ENCODE measurements at regions not wholly inside any gene's neighbourhood (a gene's known extent, or its start where the extent isn't known, plus 50 kb on each side); places are given as distances from the start of the nearest gene placed in this dataset.

- Mint-ChIP-seq H3K36me3 (ENCODE audit: insufficient read depth, unreplicated experiment) (no peaks in the 10 kb centered on the region), H3K27ac (ENCODE audit: low read depth, unreplicated experiment) (no peak overlapping the region), H3K4me1 (ENCODE audit: insufficient read depth, unreplicated experiment) (peaks cover 3% of the 10 kb centered on the region), H3K4me3 (ENCODE audit: unreplicated experiment) (no peak overlapping the region), H3K27me3 (ENCODE audit: insufficient read depth, unreplicated experiment) (no peaks in the 10 kb centered on the region), H3K9me3 (ENCODE audit: unreplicated experiment) (peaks cover 3% of the 10 kb centered on the region)
- intact Hi-C loops (cut with micrococcal nuclease) = no loop called here
- no peak for DNase-seq (ENCODE audit: unreplicated experiment)
- CTCF ChIA-PET = interaction anchor here (0.6 to 1.4 kb wide), 4 partner anchors 21 to 1373 kb away, joined by 3 to 4 read pairs (median 4); no protein-coding TSS in a partner anchor
- no TSS peak for BruUV-seq (replicated peaks)
- no peak for TF ChIP-seq CTCF (IDR thresholded peaks at IDR 0.05; ENCODE audit: unreplicated experiment)
- POLR2A ChIA-PET = interaction anchor here (0.6 kb wide), 1 partner anchor 84 kb away, joined by 3 read pairs; no protein-coding TSS in a partner anchor
Measured at GRCh38 chr12:116370004-116370404, 92.5 kb upstream of the MED13L start.

GRCh38 chr12:116370886-116371580 is 93.5 kb upstream of the MED13L start:
- POLR2A ChIA-PET = no interaction called here
- CTCF ChIA-PET = interaction anchor here (0.6 to 0.7 kb wide), 3 partner anchors 58 to 1374 kb away, joined by 3 to 4 read pairs (median 3); no protein-coding TSS in a partner anchor
- no peak for DNase-seq (ENCODE audit: unreplicated experiment)
- H3K9me3 Mint-ChIP-seq (ENCODE audit: unreplicated experiment) = peaks cover 11% of the 10 kb centered on the region
- H3K27ac Mint-ChIP-seq (ENCODE audit: low read depth, unreplicated experiment) = no peak overlapping the region
- H3K36me3 Mint-ChIP-seq (ENCODE audit: insufficient read depth, unreplicated experiment) = no peaks in the 10 kb centered on the region
- BruUV-seq (replicated peaks) = no TSS peak
- TF ChIP-seq CTCF (IDR thresholded peaks at IDR 0.05; ENCODE audit: unreplicated experiment) = no peak
- intact Hi-C loops (cut with micrococcal nuclease) = no loop called here
- peaks cover 12% of the 10 kb centered on the region for H3K4me1 Mint-ChIP-seq (ENCODE audit: insufficient read depth, unreplicated experiment)
- no peaks in the 10 kb centered on the region for H3K27me3 Mint-ChIP-seq (ENCODE audit: insufficient read depth, unreplicated experiment)
- no peak overlapping the region for H3K4me3 Mint-ChIP-seq (ENCODE audit: unreplicated experiment)

- Mint-ChIP-seq H3K27me3 (ENCODE audit: insufficient read depth, unreplicated experiment) (no peaks in the 10 kb centered on the region), H3K4me1 (ENCODE audit: insufficient read depth, unreplicated experiment) (peaks cover 20% of the 10 kb centered on the region), H3K27ac (ENCODE audit: low read depth, unreplicated experiment) (no peak overlapping the region), H3K9me3 (ENCODE audit: unreplicated experiment) (peaks cover 11% of the 10 kb centered on the region), H3K4me3 (ENCODE audit: unreplicated experiment) (no peak overlapping the region), H3K36me3 (ENCODE audit: insufficient read depth, unreplicated experiment) (no peaks in the 10 kb centered on the region)
- no TSS peak for BruUV-seq (replicated peaks)
- no peak for TF ChIP-seq CTCF (IDR thresholded peaks at IDR 0.05; ENCODE audit: unreplicated experiment)
- ChIA-PET POLR2A (no interaction called here), CTCF (no interaction called here)
- DNase-seq (ENCODE audit: unreplicated experiment) = no peak
- intact Hi-C loops (cut with micrococcal nuclease) = no loop called here
Measured at GRCh38 chr12:116372815-116373214, 95.3 kb upstream of the MED13L start.

GRCh38 chr12:116373572-116374206 is 96.2 kb upstream of the MED13L start:
- DNase-seq (ENCODE audit: unreplicated experiment) = no peak
- no TSS peak for BruUV-seq (replicated peaks)
- H3K9me3 Mint-ChIP-seq (ENCODE audit: unreplicated experiment) = peaks cover 11% of the 10 kb centered on the region
- intact Hi-C loops (cut with micrococcal nuclease) = no loop called here
- no peak overlapping the region for H3K27ac Mint-ChIP-seq (ENCODE audit: low read depth, unreplicated experiment)
- no peaks in the 10 kb centered on the region for H3K36me3 Mint-ChIP-seq (ENCODE audit: insufficient read depth, unreplicated experiment)
- no peak for TF ChIP-seq CTCF (IDR thresholded peaks at IDR 0.05; ENCODE audit: unreplicated experiment)
- no peak overlapping the region for H3K4me3 Mint-ChIP-seq (ENCODE audit: unreplicated experiment)
- CTCF ChIA-PET = no interaction called here
- H3K4me1 Mint-ChIP-seq (ENCODE audit: insufficient read depth, unreplicated experiment) = peaks cover 20% of the 10 kb centered on the region
- no peaks in the 10 kb centered on the region for H3K27me3 Mint-ChIP-seq (ENCODE audit: insufficient read depth, unreplicated experiment)
- POLR2A ChIA-PET = no interaction called here
